ENCODE measurements at regions not wholly inside any gene's neighbourhood (a gene's known extent, or its start where the extent isn't known, plus 50 kb on each side); places are given as distances from the start of the nearest gene placed in this dataset.

- intact Hi-C loops (cut with DNase I, micrococcal nuclease): no loop called here
- no peak for DNase-seq
Measured at GRCh38 chr5:156042726-156043125, 284.2 kb upstream of the SGCD start.

GRCh38 chr5:156043351-156043750 lies 283.6 kb upstream of the SGCD start:
- Histone ChIP-seq H3K4me1 (ENCODE audit: low read depth) (no peaks in the 10 kb centered on the region), H3K4me3 (no peak overlapping the region), H3K36me3 (ENCODE audit: low read depth) (no peaks in the 10 kb centered on the region), H3K9me3 (no peaks in the 10 kb centered on the region)
- ATAC-seq: no peak
- no peak for TF ChIP-seq CTCF (IDR thresholded peaks at IDR 0.05)
- intact Hi-C loops (cut with DNase I, micrococcal nuclease): no loop called here
- no peak for DNase-seq

More at GRCh38 chr5:156042726-156043125, 284.2 kb upstream of the SGCD start:
- Histone ChIP-seq H3K36me3 (ENCODE audit: low read depth) (no peaks in the 10 kb centered on the region), H3K4me1 (ENCODE audit: low read depth) (no peaks in the 10 kb centered on the region), H3K4me3 (no peak overlapping the region), H3K9me3 (no peaks in the 10 kb centered on the region)
- no peak for ATAC-seq
- TF ChIP-seq CTCF (IDR thresholded peaks at IDR 0.05): no peak

- DNase-seq: peak in 1 of 3 donors; percentile 16
- TF ChIP-seq CTCF (IDR thresholded peaks at IDR 0.05): no peak
- no peaks in the 10 kb centered on the region for H3K4me1 ChIP-seq (ENCODE audit: low read depth)
- H3K9me3 ChIP-seq: no peaks in the 10 kb centered on the region
- no peak for ATAC-seq
- no peak overlapping the region for H3K4me3 ChIP-seq
- no peaks in the 10 kb centered on the region for H3K36me3 ChIP-seq (ENCODE audit: low read depth)
- intact Hi-C loops (cut with DNase I, micrococcal nuclease): no loop called here
Measured at GRCh38 chr5:156051972-156052371, 275.0 kb upstream of the SGCD start.

- TF ChIP-seq CTCF (IDR thresholded peaks at IDR 0.05): no peak
- ATAC-seq (no peak), DNase-seq (no peak)
- Histone ChIP-seq H3K4me1 (ENCODE audit: low read depth) (no peaks in the 10 kb centered on the region), H3K36me3 (ENCODE audit: low read depth) (no peaks in the 10 kb centered on the region), H3K4me3 (no peak overlapping the region), H3K9me3 (no peaks in the 10 kb centered on the region)
- intact Hi-C loops (cut with DNase I, micrococcal nuclease): no loop called here
Measured at GRCh38 chr5:156052656-156053055, 274.3 kb upstream of the SGCD start.

GRCh38 chr5:156053056-156053455 lies 273.9 kb upstream of the SGCD start:
- no peak for TF ChIP-seq CTCF (IDR thresholded peaks at IDR 0.05)
- intact Hi-C loops (cut with DNase I, micrococcal nuclease): no loop called here
- no peaks in the 10 kb centered on the region for H3K36me3 ChIP-seq (ENCODE audit: low read depth)
- ATAC-seq (no peak), DNase-seq (no peak)
- H3K4me1 ChIP-seq (ENCODE audit: low read depth): no peaks in the 10 kb centered on the region
- no peak overlapping the region for H3K4me3 ChIP-seq
- H3K9me3 ChIP-seq: no peaks in the 10 kb centered on the region

- Histone ChIP-seq H3K4me1 (ENCODE audit: low read depth) (no peaks in the 10 kb centered on the region), H3K36me3 (ENCODE audit: low read depth) (no peaks in the 10 kb centered on the region), H3K4me3 (no peak overlapping the region), H3K9me3 (peaks cover 9% of the 10 kb centered on the region)
- DNase-seq (no peak), ATAC-seq (no peak)
- intact Hi-C loops (cut with DNase I, micrococcal nuclease): no loop called here
- no peak for TF ChIP-seq CTCF (IDR thresholded peaks at IDR 0.05)
Measured at GRCh38 chr5:156076912-156077311, 250.1 kb upstream of the SGCD start.

All from mucosa of descending colon (tissue), 3 donors.